ENCODE measurements at regions not wholly inside any gene's neighbourhood (a gene's known extent, or its start where the extent isn't known, plus 50 kb on each side); places are given as distances from the start of the nearest gene placed in this dataset.
A peak's percentile ranks its signal among the peaks of the same experiment; 100 is the strongest.
"Not testable (repeated sequence)": the region's sequence is repeated elsewhere in the genome, so short reads cannot be mapped to it uniquely, and the experiment has no call there.

DNA sequence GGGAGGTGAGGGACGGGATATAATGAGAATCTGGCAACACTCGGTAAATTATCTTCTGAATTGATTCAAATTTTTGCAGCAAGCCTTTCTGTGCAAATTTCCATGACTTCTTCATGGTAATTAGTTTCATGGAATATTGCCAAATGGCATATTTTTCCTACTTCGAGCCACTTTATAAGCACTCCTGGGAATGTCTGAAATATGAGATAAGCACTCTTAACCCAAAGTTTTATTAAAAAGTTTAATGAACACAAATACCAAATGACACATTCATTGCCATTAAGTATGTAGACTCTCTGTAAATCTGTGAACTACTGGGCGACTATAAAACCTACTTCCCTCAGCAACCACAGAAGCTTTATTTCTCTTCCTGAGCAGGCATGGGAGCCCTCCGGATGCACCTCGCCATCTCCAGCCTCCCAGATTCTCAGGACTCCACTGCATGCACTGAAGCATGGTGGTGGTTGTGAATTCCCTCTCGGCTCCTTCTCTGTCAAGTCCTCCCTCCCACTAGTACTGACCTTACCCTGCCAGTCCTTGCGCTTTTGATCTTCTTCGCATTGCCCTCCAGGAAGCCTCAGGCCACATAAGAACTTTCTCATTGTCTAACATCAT, 154.4 kb upstream of the RPL34 start:
- no peak for DNase-seq (ENCODE audit: low read depth)

DNA sequence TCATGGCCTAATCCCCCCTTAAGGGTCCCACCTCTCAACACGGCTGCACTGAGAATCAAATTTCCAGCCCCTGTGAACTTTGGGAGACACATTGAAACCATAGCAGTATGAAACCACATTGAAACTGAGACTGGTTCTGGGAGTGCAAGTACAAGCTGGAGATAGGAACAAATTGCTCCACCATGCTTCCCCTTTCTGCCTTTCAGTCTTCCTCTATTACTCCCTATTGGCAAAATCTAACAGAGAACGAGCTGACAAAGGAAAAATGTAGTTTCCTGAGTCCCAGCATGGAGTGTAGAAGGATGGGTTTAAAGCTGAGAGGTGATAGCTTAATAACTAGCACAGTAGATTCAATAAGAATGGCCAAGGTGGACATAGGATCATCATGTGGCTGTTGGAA, 161.7 kb upstream of the RPL34 start:
- DNase-seq (ENCODE audit: low read depth) = no peak

DNA sequence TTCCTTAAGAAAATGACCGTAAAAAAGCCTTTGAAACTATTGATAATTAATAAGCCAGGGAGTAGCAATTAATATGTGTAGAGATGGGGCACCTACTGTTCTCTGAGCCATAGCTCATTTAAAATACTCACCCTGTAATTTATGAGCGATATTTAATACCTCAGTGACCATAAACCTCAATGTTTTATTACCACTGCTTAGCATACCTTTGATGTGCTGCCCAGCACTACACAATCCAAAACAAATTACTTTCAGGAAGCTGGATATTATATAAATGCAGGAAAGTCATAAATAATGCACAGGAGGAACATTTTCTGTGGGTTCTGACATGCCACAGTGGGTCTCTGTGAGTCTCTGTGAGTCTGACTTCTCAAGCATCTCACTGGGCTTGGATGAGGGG, 166.1 kb upstream of the RPL34 start:
- no peak for DNase-seq (ENCODE audit: low read depth)

DNA sequence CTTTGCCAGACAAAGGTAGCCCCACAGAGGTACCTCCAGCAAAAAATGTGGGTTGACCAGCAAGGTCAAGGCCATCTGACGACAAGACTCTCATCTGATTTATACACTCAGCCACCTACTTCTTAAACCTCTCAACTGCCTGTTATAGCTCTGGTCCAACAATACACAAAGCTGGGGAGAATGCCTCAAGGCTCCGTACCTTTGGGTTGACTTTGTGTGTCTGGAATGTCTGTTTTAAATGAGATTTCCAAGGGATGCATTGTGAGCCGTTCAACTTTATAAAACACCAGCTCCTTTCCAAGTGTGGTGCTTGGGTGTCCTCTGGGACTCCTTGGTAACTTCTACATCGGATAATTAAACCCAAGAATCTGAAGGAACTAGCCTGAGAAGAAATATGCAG, 167.0 kb upstream of the RPL34 start:
- DNase-seq (ENCODE audit: low read depth) = no peak

DNA sequence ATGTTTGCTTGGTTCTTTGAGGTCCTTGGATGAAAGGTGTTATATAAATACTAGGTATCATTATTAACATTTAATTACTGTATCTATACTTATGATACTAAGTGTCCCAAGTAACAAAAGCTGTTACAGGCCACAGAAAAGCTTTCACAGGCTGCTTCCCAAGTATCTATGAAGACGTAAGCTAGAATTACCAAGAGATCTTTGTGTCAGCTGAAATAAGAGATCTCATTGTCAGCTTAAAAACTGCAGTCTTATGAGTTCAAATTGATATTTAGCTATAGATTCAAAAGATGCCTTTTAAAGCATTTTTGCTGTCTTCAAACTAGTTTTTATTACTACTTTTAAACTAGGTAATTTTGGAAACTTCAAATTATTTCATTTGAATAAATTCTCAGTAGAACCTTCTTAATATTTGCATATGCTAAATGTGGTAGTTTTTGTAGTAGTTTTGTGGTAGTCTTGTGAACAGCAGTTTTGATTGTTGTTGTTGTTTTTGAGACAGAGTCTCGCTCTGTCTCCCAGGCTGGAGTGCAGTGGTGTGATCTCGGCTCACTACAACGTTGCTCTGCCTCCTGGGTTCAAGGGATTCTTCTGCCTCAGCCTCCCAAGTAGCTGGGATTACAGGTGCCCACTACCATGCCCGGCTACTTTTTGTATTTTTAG, 170.0 kb upstream of the RPL34 start:
- DNase-seq (ENCODE audit: low read depth) = no peak

DNA sequence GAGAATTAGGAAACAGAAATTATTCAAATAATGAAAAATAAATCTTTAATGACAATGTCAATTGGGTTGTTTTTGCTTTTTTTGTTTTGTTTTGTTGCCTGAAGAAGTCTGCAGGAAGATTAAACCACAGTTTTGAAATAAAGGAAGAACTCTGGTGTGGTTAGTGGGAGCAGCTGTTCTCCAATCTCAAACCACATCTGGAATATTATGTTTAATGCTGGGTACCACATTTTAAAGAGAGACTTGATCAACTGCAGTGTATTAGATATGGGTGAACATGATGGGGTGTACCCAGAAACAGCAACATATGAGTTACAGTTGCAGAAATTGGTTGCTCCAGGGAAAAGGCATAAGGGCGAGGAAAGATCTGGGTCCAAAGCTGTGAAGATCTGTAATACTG, 171.2 kb upstream of the RPL34 start:
- no peak for DNase-seq (ENCODE audit: low read depth)

DNA sequence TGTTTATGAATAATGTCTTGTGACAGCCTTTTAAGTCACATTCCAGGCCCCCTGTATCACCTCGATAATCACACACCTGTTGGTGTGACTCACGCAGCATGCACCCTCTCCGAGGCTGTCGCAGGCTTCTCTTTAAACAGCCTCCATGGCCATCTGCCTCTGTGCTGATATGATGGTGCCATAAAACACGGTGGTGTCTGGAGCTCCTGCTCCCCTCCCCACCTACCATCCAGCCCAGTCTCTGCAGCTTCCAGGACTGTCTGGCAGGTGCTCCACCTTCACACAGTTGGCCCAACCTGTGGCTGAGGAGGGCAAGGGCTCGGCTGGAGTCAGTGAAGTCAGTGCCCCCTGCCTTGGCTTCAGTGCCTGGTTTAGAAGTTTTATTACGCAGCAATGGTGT, 173.8 kb upstream of the RPL34 start:
- DNase-seq (ENCODE audit: low read depth) = no peak

DNA sequence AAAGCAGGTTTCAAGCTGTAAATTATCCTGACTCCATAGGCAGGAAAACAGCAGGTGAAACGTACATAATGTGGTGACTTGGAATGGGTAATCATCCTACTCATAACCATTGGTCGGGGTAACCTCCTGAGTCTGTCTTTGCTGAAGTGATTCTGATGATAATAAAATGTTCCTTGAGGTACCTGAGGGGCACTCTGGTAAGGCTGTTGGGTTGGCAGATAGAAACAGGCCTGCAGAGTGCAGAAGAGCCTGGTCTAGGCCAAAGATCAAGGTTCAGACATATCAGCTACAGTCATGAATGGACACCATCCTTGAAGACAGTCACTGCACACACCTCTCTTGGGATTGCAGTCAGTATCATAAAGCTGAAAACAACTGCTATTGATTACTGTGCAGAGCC, 174.7 kb upstream of the RPL34 start:
- no peak for DNase-seq (ENCODE audit: low read depth)

DNA sequence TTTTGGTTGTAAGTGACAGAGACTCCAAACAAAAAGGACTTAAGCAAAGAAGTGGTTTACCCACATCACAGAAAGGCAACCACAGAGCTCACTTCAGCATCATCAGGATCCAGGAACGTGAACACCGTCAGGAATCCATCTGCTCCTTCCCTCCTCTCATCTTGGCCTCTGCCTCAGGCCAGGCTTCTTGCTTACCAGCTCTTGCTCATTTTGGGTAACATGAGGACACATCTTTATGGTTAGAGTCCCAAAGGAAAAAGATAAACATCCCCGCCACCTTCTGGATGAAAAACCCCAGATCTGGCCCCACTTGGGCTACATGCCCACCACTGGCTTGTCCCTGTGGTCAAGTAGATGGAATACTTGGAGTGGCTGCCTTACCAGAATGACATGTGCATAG, 176.8 kb upstream of the RPL34 start:
- DNase-seq (ENCODE audit: low read depth) = no peak

DNA sequence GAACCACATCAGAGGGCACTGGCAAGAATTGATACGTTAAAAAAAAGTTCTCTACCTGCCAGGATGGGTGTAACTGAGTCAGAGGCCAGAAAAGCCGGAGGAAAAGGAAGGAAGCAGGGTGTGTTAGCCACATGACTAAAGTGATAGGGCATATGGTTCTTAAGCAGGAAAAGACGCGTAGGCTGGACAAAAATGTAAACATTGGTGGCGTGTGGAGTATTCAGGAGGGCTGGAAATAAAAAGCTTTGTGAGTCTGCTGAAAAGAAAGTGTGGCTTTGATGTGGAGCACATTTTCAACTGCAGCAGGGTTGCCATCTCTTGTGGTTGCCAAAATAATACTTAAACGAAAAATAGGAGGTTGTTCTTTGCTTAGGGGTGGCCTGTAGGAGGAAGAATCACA, 186.5 kb upstream of the RPL34 start:
- peak; percentile 44 for DNase-seq (ENCODE audit: low read depth)

DNA sequence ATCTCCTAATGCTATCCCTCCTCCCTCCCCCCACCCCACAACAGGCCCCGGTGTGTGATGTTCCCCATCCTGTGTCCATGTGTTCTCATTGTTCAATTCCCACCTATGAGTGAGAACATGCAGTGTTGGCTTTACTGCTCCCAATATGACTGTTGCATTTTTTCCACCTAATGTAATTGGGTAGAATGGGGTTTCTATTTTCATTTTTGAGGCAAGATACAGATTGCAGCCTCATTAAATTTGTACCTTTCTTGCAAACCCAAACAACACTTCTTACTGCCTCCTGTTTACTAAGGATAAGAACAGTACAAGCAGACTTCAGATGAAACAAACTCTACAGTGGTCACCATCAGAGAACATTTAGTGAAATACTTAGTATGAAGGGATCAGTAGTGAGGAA, 187.0 kb upstream of the RPL34 start:
- not testable (repeated sequence) for DNase-seq (ENCODE audit: low read depth)

DNA sequence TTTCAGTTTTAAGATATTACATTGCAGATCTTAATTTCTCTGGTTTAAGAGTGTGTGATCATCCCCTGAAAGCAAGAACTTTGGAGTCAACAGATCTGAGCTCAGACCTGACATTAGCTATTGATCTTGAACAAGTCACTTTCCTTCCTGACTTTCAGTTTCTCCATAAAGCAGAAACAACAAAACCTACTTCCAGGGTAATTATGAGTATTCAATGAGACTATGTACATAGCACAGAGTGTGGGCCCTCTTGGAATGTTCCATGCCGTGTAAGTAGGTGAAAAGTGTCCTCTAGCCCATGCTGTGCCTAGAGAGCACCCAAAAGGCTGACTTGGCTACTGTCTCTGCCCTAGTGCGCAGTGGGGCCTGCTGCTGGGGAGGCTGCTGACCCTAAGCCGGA, 188.0 kb upstream of the RPL34 start:
- no peak for DNase-seq (ENCODE audit: low read depth)

DNA sequence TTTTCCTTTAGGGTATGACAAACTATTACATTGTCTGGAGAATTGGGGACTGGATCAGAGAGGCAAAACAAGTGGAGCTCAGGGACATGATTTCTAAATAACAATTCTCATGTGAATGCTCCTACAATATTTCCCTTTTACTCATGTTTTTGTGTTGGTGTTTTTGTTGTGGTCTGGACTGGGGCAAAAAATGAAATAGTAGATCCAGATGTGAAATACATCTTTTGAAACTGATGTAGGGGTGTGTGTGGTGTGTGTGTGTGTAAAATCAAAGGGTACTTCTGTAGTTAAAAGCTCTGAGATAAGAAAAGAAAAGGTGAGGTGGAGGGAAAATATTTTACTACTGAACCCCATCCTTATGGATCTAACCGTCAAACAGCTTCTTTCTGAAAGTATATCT, 188.4 kb upstream of the RPL34 start:
- DNase-seq (ENCODE audit: low read depth) = no peak

DNA sequence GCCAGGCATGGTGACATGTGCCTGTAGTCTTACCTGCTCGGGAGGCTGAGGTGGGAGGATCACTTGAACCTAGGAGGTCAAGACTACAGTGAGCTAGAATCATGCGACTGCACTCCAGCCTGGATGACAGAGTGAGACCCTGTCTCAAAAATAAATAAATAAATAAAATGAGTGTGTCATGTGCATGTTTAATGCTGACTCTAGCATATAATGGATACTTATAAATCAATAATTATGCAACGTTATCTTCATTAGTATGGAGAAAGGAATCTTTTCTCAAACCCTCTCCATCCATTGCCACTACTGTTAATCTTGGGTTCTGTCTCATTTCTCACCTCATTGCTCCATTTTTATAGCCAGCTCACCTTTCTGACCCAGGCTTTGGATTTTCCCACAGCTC, 189.5 kb upstream of the RPL34 start:
- DNase-seq (ENCODE audit: low read depth) = no peak

DNA sequence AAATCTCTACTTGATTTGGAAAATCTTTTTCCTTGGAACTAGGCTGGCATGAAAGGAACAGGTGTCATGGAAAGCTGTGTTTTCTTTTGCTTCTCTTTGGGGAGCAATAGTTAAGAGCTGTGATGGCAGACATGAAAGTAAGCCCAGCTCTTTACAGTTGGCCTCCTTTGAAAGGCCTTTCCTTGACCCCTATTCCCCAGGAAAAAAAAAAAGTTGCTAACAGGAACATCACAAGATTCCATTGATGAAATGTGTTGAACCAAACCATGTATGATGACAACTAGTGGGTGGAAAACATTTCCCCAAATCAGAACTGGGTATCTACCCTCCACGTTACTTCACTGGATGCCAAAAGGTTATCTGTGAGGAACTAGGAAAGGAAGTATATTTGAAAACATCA, 190.7 kb upstream of the RPL34 start:
- no peak for DNase-seq (ENCODE audit: low read depth)

DNA sequence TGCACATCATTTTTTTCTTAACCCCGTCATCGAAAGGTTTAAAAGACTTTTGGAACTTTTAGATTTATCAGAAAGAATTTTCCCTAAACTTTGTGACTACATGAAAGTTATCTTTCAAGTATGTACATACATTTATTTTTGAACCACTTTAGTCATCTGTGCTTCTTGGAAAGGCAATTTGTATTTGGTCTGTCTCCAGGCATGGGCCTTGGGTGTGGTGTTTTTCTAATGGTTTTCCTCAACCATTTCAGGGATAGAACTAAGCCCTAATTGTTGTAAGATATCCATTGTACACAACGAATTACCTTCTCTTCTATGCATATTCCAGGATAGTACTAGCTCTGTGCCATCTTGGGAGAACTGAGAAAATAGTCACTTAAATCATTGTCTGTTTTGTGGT, 191.5 kb upstream of the RPL34 start:
- no peak for DNase-seq (ENCODE audit: low read depth)

DNA sequence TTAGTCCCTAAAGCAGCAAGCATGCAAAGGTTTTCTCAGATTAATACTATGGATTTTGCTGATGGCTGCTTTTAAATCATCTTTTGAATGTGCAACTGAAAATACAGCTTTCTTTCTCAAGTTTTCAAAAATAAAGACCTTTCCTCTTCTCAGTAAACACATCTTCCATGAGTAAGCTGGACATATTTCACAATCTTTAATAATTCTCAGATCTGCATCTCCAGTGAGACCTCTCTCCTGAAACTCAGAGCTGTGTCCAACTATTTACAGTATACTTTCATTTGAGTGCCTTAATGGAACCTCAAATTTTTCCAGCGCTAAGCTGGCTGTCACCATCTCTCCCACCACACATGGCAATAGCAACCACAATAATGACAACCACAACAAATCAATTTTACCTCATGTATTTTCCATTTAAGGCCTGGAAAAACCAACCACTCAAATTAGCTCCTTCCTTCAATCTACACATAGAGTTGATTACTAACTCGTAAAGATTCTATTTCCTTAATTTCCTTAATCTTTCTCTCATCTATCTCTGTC, 192.4 kb upstream of the RPL34 start:
- no peak for DNase-seq (ENCODE audit: low read depth)

DNA sequence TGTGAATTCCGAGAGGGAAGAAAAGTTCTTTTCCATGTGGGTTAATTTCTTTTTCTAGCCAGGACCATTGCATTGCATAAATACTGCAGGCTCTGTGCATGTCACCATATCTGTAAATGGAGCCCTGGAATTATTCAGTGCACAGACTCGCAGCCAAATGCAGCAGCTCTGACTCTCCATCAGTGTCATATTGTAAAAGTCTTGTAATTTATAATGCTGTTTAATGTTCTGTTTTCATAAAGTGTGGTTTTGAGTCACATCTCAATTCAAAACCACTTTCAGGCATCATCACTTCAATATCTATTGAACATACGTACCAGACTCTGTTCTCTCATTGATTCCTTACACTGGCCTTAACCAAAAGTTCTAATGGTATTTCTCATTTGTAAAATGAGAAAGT, 193.9 kb upstream of the RPL34 start:
- DNase-seq (ENCODE audit: low read depth) = peak; percentile 60

DNA sequence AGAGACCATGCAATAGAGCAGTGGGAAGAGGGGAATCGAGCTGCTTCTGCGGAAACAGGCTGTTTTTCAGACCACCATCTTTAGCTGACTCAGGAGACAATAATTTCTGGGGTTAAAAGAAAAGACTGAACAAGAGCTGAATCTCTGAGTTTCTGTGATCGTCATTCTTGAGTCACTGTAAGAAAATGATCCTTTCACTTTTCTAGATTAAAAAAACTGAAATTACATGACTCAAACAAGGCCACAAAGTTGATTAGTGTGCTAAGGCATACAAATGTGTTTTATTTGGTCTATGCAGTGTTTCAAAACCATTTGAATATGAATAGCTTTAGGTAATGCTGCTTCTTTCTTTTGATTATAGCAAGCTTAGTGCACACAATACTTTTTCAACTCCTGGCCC, 194.4 kb upstream of the RPL34 start:
- DNase-seq (ENCODE audit: low read depth) = peak; percentile 94

DNA sequence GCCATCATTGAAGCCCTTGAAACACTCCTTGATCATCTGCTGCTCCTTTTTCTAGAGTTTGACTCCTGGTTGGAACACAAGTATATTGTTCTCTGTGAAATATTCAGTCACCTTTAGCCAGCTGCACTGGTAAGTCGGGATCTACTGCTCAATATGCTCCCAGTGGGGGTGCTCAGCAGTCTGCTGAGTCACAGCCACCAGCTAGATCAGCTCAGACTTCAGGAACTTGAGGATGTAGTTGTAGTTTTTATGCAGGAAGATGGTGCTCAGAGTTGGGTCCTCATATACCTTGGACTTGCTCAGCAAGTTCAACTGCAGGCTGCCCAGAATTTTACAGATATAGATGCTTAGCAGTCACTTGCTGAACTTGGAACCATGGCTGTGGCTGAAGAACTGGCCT, 202.5 kb upstream of the RPL34 start:
- peak; percentile 75 for DNase-seq (ENCODE audit: low read depth)

DNA sequence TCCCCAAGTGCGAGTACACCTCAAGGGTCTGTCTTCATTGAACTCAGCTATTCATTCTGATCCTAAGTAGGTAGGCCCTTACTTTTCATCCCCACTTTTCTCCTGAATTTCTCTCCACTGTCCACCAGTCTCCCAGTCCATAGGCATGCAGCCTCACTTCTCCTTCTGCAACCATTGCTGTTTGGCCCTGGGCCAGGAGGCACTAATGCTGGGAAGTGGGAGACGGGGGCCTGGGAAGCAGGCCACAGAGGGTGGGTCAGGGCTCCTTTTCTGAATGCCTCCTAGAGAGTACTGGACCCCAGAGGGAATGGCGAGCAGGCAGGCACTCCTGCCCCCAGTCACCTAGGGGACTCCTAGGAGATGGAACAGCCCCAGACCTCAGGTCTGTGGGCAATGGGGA, 203.5 kb upstream of the RPL34 start:
- no peak for DNase-seq (ENCODE audit: low read depth)

DNA sequence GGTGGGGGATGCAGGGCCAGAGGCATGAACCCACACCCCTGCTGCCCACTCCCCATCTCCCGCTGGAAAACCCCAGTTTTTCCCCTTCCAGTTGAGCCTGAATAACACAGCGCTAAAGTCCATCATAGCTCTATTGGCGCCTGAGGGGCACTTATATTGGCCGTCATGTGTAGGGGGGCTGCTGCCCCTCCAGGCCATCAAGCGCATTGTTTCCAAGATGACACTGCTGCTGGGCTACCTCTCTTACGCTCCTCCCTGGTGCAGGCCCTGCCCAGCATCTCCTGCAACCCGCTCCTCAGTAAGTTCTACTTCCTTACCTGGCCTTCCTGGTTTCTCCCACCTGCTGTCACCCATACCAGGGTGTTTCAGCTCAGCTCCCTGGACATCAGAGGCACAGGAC, 205.0 kb upstream of the RPL34 start:
- DNase-seq (ENCODE audit: low read depth) = no peak

DNA sequence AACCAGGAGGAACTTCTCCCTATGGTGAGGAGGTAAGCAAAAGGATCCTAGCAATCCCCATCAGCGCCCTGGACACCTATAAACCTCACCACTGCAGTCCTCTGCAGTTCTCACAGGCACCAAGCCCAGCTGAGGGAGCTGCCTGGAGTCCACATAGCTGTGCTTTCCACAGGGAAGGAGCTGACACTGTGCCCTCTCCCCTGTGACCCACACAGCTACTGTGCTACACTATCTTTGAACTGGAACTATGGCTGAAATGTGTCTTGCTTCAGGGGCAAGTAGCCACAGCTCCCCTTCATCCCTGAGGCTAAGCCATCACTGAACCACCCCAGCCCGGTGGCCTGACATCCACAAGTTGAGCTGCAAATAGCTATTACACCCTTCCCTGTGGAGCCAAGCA, 208.5 kb upstream of the RPL34 start:
- no peak for DNase-seq (ENCODE audit: low read depth)

Data from HT1080 (cell line).